KMS-11 (cell line): ENCODE measurements at regions not wholly inside any gene's neighbourhood (a gene's known extent, or its start where the extent isn't known, plus 50 kb on each side); places are given as distances from the start of the nearest gene placed in this dataset.
"Not testable (repeated sequence)": the region's sequence is repeated elsewhere in the genome, so short reads cannot be mapped to it uniquely, and the experiment has no call there.

Experiments
- H2AFZ ChIP-seq: fragments of 200-600 bp; sonication (generic); 2 replicates; pipeline ENCODE4 v1.6.1; 2016; ENCODE audit warnings: antibody characterized with exemption, mixed run types, low read depth
- H3K27ac ChIP-seq: fragments of 200-600 bp; sonication (generic); 2 replicates; pipeline ENCODE4 v1.6.1; 2016; ENCODE audit warnings: mild to moderate bottlenecking, mixed run types
- H3K27me3 ChIP-seq: fragments of 200-600 bp; sonication (generic); 2 replicates; pipeline ENCODE4 v1.6.1; 2017; ENCODE audit warnings: mild to moderate bottlenecking, low read depth, mixed run types, moderate library complexity; ENCODE audit not compliant: insufficient read depth
- H3K36me3 ChIP-seq: fragments of 200-600 bp; sonication (generic); 2 replicates; pipeline ENCODE4 v1.6.1; 2017; ENCODE audit warnings: mild to moderate bottlenecking, mixed run types; ENCODE audit not compliant: insufficient read depth
- H3K4me1 ChIP-seq: fragments of 200-600 bp; sonication (generic); 2 replicates; pipeline ENCODE4 v1.6.1; 2016; ENCODE audit warnings: mild to moderate bottlenecking, low read depth, mixed run types; ENCODE audit not compliant: poor library complexity, severe bottlenecking
- H3K4me2 ChIP-seq: fragments of 200-600 bp; sonication (generic); 2 replicates; pipeline ENCODE4 v1.7.0; 2016; ENCODE audit warnings: mild to moderate bottlenecking, mixed run types
- H3K4me3 ChIP-seq: fragments of 200-600 bp; sonication (generic); IDR thresholded peaks from 2 replicates; pipeline ENCODE4 v1.6.1; 2017; ENCODE audit warnings: low read depth, low read length, mixed read lengths; ENCODE audit not compliant: insufficient read depth
- H3K79me2 ChIP-seq: fragments of 200-600 bp; sonication (generic); 2 replicates; pipeline ENCODE4 v1.6.1; 2016; ENCODE audit warnings: low read depth, mixed run types; ENCODE audit not compliant: insufficient read depth
- H3K9ac ChIP-seq: fragments of 200-600 bp; sonication (generic); 2 replicates; pipeline ENCODE4 v1.6.1; 2016; ENCODE audit warnings: mild to moderate bottlenecking, mixed run types
- H4K20me1 ChIP-seq: fragments of 200-600 bp; sonication (generic); 2 replicates; pipeline ENCODE4 v1.6.1; 2016; ENCODE audit warnings: mild to moderate bottlenecking, mixed run types; ENCODE audit not compliant: insufficient read depth
- TF ChIP-seq, protein P1 (sequence below): fragments of 200-600 bp; sonication (generic); conservative IDR thresholded peaks from 2 replicates; pipeline ENCODE4 v1.6.1; 2017; ENCODE audit warnings: low read depth, mild to moderate bottlenecking, antibody characterized with exemption, low read length, moderate library complexity, mixed read lengths

DNA sequence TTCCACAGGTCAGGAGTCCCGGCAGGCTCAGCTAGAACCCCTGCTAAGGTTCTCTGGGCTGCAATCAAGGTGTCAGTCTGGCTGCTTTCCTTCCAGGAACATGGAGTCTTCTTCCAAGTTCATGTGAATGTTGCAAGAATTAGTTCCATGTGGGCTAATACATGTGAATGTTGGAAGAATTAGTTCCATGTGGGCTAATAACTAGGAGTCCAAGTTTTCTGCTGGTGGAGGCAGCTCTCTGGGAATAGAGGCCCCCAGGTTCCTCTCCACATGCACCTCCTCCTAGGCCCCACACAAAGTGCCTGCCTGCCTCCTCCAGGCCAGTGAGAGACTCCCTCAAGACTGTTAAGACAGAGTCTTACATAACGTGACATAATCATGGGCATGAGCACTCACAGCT, 140.8 kb upstream of the SLC35G4 start:
- no peaks in the 10 kb centered on the region for H3K27me3 ChIP-seq
- H3K36me3 ChIP-seq = no peaks in the 10 kb centered on the region
- H3K79me2 ChIP-seq = no peaks in the 10 kb centered on the region
- no peaks in the 10 kb centered on the region for H4K20me1 ChIP-seq
- no peak overlapping the region for H3K9ac ChIP-seq
- H2AFZ ChIP-seq = no peak overlapping the region
- H3K4me2 ChIP-seq = no peak overlapping the region
- TF ChIP-seq, protein P1, sequence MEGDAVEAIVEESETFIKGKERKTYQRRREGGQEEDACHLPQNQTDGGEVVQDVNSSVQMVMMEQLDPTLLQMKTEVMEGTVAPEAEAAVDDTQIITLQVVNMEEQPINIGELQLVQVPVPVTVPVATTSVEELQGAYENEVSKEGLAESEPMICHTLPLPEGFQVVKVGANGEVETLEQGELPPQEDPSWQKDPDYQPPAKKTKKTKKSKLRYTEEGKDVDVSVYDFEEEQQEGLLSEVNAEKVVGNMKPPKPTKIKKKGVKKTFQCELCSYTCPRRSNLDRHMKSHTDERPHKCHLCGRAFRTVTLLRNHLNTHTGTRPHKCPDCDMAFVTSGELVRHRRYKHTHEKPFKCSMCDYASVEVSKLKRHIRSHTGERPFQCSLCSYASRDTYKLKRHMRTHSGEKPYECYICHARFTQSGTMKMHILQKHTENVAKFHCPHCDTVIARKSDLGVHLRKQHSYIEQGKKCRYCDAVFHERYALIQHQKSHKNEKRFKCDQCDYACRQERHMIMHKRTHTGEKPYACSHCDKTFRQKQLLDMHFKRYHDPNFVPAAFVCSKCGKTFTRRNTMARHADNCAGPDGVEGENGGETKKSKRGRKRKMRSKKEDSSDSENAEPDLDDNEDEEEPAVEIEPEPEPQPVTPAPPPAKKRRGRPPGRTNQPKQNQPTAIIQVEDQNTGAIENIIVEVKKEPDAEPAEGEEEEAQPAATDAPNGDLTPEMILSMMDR = no peak
- no peak overlapping the region for H3K4me3 ChIP-seq
- H3K4me1 ChIP-seq = no peaks in the 10 kb centered on the region
- no peak overlapping the region for H3K27ac ChIP-seq

DNA sequence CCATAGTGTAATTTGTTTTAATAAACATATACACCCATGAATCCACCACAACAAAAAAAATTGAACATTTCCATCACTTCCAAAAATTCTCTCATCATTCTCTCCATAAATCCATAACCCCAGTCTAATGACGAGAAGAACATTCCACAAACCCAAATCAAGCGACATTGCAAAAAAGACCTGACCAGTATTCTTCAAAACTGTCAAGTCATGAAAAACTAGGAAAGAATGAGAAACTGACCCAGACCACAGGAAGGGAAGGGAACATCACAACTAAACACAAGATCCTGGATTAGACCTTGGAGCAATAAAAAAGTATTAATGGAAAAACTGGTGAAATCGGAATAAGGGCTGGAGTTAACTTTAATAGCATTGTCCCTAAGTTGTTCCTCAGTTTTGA, 141.3 kb upstream of the SLC35G4 start:
- H3K27me3 ChIP-seq = no peaks in the 10 kb centered on the region
- no peaks in the 10 kb centered on the region for H4K20me1 ChIP-seq
- H3K9ac ChIP-seq = no peak overlapping the region
- TF ChIP-seq, protein P1 = no peak
- no peak overlapping the region for H2AFZ ChIP-seq
- H3K27ac ChIP-seq = no peak overlapping the region
- no peaks in the 10 kb centered on the region for H3K79me2 ChIP-seq
- H3K36me3 ChIP-seq = no peaks in the 10 kb centered on the region
- H3K4me1 ChIP-seq = no peaks in the 10 kb centered on the region
- no peak overlapping the region for H3K4me2 ChIP-seq
- H3K4me3 ChIP-seq = no peak overlapping the region

DNA sequence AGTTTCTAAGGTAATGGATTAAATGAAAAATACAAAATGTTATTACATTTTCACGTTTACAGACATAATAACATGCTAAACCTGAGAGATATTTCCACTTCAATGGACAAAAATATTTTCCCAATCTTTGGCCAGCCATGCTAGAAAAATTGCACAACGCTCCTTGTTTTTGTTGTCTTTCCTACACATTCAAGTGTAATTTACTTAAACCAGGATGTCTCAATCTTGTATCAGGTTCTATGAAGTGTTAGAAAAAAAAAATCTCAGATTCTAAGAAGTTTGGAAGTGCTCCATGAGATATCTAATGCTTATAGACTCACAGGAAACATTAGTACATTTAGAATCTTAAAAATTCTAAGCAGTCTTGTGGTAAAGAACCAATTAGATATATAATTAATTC, 141.8 kb upstream of the SLC35G4 start:
- H4K20me1 ChIP-seq = no peaks in the 10 kb centered on the region
- TF ChIP-seq, protein P1 = no peak
- no peak overlapping the region for H3K4me3 ChIP-seq
- no peaks in the 10 kb centered on the region for H3K4me1 ChIP-seq
- no peaks in the 10 kb centered on the region for H3K79me2 ChIP-seq
- H3K9ac ChIP-seq = no peak overlapping the region
- H3K36me3 ChIP-seq = no peaks in the 10 kb centered on the region
- no peaks in the 10 kb centered on the region for H3K27me3 ChIP-seq
- H2AFZ ChIP-seq = no peak overlapping the region
- no peak overlapping the region for H3K4me2 ChIP-seq
- H3K27ac ChIP-seq = no peak overlapping the region

DNA sequence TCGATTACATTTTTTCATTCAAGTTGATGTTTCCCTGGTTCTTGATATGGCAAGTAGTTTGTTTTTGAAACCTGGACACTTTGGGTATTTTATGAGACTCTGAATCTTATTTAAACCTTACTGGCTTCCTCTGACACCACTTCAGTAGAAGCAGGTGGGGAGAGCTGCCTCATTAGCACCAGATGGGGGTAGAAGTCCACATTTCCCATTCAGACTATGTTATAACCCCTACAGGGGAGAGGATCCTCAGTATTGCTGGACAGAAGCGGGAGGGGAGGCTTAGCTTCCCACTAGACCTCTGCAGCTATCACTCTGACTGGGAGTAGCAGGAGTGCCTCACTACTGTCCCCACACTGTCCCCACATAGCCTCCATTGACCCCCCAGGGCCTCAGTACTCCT, 145.3 kb upstream of the SLC35G4 start:
- Histone ChIP-seq H3K27me3 (no peaks in the 10 kb centered on the region), H3K36me3 (no peaks in the 10 kb centered on the region), H2AFZ (no peak overlapping the region), H4K20me1 (no peaks in the 10 kb centered on the region), H3K4me2 (no peak overlapping the region), H3K27ac (no peak overlapping the region), H3K4me3 (no peak overlapping the region), H3K79me2 (no peaks in the 10 kb centered on the region), H3K4me1 (no peaks in the 10 kb centered on the region), H3K9ac (no peak overlapping the region)
- TF ChIP-seq, protein P1 = no peak

DNA sequence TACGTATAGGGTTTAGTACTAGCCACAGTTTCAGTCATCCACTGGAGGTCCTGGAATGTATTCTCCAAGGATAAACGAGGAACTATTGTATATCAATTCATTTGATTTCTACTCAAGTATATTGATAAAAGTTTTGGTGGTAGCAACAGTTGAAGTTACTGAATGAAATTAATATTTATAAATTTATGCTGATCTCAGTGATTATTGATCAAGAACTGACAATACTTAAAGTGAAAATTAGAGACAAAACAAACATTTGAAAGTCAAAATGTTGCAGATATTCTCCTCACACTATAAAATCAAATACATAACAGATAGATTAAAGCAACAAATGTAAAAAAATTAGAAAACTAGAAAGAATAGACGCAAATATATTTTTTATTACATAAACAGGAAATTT, 150.9 kb upstream of the SLC35G4 start:
- H3K27me3 ChIP-seq = no peaks in the 10 kb centered on the region
- no peak overlapping the region for H3K9ac ChIP-seq
- H3K4me1 ChIP-seq = no peaks in the 10 kb centered on the region
- H2AFZ ChIP-seq = no peak overlapping the region
- no peaks in the 10 kb centered on the region for H3K36me3 ChIP-seq
- no peaks in the 10 kb centered on the region for H3K79me2 ChIP-seq
- no peak overlapping the region for H3K4me3 ChIP-seq
- TF ChIP-seq, protein P1 = no peak
- no peaks in the 10 kb centered on the region for H4K20me1 ChIP-seq
- no peak overlapping the region for H3K27ac ChIP-seq
- no peak overlapping the region for H3K4me2 ChIP-seq

DNA sequence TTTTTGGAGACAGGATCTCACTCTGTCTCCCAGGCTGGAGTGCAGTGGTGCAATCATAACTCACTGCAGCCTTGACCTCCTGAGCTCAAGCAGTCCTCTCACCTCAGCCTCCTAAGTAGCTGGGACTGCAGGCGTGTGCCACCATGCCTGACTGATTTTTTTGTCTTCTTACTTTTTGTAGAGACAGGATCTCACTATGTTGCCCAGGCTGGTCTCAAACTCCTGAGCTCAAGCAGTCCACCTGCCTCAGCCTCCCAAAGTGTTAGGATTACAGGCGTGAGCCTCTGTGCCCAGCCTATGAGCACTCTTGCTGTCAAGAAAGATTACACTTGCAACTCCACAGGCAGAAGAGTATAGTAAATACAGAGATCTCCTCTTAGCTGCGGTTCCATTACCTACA, 151.5 kb upstream of the SLC35G4 start:
- H3K27ac ChIP-seq, H3K4me2 ChIP-seq, H3K36me3 ChIP-seq, H3K79me2 ChIP-seq, H3K9ac ChIP-seq, H3K4me3 ChIP-seq, H2AFZ ChIP-seq, H4K20me1 ChIP-seq, H3K27me3 ChIP-seq, H3K4me1 ChIP-seq: not testable (repeated sequence)
